ENCODE measurements at regions not wholly inside any gene's neighbourhood (a gene's known extent, or its start where the extent isn't known, plus 50 kb on each side); places are given as distances from the start of the nearest gene placed in this dataset.

- TF ChIP-seq CTCF (conservative IDR thresholded peaks at IDR 0.05; ENCODE audit: low read length), result no peak
- H3K4me3 ChIP-seq (ENCODE audit: low read length), result no peak overlapping the region
- no peak for DNase-seq (ENCODE audit: low read depth)
Measured at GRCh38 chr6:149263321-149263720, 54.2 kb upstream of the TAB2 start.

- H3K4me3 ChIP-seq (ENCODE audit: low read length), result no peak overlapping the region
- no peak for TF ChIP-seq CTCF (conservative IDR thresholded peaks at IDR 0.05; ENCODE audit: low read length)
- no peak for DNase-seq (ENCODE audit: low read depth)
Measured at GRCh38 chr6:149264629-149265028, 52.9 kb upstream of the TAB2 start.

- DNase-seq (ENCODE audit: low read depth), result no peak
- H3K4me3 ChIP-seq (ENCODE audit: low read length), result no peak overlapping the region
- no peak for TF ChIP-seq CTCF (conservative IDR thresholded peaks at IDR 0.05; ENCODE audit: low read length)
Measured at GRCh38 chr6:149265945-149266344, 51.6 kb upstream of the TAB2 start.

- DNase-seq (ENCODE audit: low read depth), result no peak
- no peak overlapping the region for H3K4me3 ChIP-seq (ENCODE audit: low read length)
- no peak for TF ChIP-seq CTCF (conservative IDR thresholded peaks at IDR 0.05; ENCODE audit: low read length)
Measured at GRCh38 chr6:149266659-149267058, 50.9 kb upstream of the TAB2 start.

GRCh38 chr6:149267072-149267471 lies 50.4 kb upstream of the TAB2 start:
- no peak overlapping the region for H3K4me3 ChIP-seq (ENCODE audit: low read length)
- TF ChIP-seq CTCF (conservative IDR thresholded peaks at IDR 0.05; ENCODE audit: low read length), result no peak
- DNase-seq (ENCODE audit: low read depth), result no peak

GRCh38 chr6:149267513-149268043 lies 49.9 kb upstream of the TAB2 start:
- no peak for TF ChIP-seq CTCF (conservative IDR thresholded peaks at IDR 0.05; ENCODE audit: low read length)
- no peak overlapping the region for H3K4me3 ChIP-seq (ENCODE audit: low read length)
- no peak for DNase-seq (ENCODE audit: low read depth)

Measured in AG10803 (cell line).